ENCODE measurements at regions not wholly inside any gene's neighbourhood (a gene's known extent, or its start where the extent isn't known, plus 50 kb on each side); places are given as distances from the start of the nearest gene placed in this dataset.

DNA sequence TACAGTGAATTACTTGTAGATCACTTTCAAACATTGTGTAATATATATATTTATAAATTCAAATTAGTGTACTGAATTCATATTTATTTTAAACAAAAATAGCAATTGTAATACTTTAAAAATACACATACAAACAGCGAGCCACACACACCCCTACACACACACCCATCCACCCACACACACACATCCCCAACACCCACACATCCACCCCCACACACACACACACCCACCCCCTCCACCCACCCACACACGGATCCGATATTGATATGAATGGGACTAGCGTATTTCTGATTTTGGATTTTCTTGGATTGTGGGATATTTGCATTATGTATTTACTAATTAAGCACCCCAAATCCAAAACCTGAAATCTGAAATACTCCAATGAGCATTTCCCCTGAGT lies 451.2 kb downstream of the PCDH7 start:
- Histone ChIP-seq H3K27ac (ENCODE audit: low read depth, low read length, severe bottlenecking) (no peak overlapping the region), H3K36me3 (ENCODE audit: control insufficient read depth, insufficient read depth, low read length) (no peaks in the 10 kb centered on the region), H3K9me3 (ENCODE audit: control insufficient read depth, low read length) (no peaks in the 10 kb centered on the region), H3K4me3 (ENCODE audit: extremely low read depth, insufficient read depth, low read length, poor library complexity, severe bottlenecking) (no peak overlapping the region), H3K4me1 (ENCODE audit: control insufficient read depth, insufficient read depth, low read length, poor library complexity, severe bottlenecking) (no peaks in the 10 kb centered on the region)
- no CpG with 5 or more reads among the region's 4 CpGs for WGBS, 2 experiments (ENCODE audit: insufficient coverage in 2 of 2)

DNA sequence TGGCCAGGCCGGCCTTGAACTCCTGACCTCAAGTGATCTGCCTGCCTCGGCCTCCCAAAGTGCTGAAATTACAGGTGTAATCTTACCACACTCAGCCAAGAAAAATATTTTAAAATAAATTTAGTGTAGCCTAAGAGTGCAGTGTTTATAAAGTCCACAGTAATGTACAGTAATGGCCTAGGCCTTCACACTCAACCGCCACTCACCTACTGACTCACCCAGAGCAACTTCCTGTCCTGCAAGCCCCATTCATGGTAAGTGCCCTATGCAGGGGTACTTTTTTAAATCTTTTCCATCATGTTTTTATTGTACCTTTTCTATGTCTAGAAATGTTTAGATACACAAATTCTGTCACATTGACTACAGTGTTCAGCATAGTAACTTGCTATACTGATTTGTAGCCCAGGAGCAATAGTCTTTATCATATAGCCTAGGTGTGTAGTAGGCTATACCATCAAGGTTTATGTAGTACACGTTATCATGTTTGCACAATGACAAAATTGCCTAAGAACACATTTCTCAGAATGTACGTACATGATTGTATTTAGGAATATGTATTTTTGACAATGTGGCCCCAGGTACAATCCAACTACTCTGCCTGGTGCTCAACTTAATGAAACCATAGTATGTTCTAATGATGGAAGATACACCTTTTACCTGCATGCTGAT lies 455.2 kb downstream of the PCDH7 start:
- no peaks in the 10 kb centered on the region for H3K9me3 ChIP-seq (ENCODE audit: control insufficient read depth, low read length)
- no peaks in the 10 kb centered on the region for H3K4me1 ChIP-seq (ENCODE audit: control insufficient read depth, insufficient read depth, low read length, poor library complexity, severe bottlenecking)
- H3K36me3 ChIP-seq (ENCODE audit: control insufficient read depth, insufficient read depth, low read length) = no peaks in the 10 kb centered on the region
- no peak overlapping the region for H3K4me3 ChIP-seq (ENCODE audit: extremely low read depth, insufficient read depth, low read length, poor library complexity, severe bottlenecking)
- WGBS, 2 experiments (ENCODE audit: insufficient coverage in 2 of 2) = 100% methylated on average over 2 of the region's 5 CpGs
- no peak overlapping the region for H3K27ac ChIP-seq (ENCODE audit: low read depth, low read length, severe bottlenecking)

DNA sequence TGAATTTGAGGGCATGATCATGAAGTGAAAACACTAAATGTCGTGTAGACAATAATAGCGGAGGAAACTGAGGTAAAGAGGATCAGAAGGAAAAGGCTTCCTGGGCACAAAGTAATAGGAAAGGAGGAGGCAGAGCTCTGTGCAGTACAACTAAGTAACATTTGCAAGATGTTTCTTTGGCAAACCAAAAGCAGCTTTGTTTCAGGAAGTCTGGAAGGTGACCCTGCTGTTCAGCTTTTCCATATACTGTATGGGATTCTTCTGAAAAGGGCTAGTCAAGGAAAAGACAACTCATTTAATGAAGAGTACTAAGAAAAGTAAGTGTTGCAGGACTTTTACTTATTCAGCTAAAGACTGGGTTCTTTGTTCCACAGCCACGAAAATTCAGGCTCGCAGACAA lies 463.1 kb downstream of the PCDH7 start:
- 96 to 100% methylated on average over 4 of the region's 4 CpGs for WGBS, 2 experiments (ENCODE audit: insufficient coverage in 2 of 2)

DNA sequence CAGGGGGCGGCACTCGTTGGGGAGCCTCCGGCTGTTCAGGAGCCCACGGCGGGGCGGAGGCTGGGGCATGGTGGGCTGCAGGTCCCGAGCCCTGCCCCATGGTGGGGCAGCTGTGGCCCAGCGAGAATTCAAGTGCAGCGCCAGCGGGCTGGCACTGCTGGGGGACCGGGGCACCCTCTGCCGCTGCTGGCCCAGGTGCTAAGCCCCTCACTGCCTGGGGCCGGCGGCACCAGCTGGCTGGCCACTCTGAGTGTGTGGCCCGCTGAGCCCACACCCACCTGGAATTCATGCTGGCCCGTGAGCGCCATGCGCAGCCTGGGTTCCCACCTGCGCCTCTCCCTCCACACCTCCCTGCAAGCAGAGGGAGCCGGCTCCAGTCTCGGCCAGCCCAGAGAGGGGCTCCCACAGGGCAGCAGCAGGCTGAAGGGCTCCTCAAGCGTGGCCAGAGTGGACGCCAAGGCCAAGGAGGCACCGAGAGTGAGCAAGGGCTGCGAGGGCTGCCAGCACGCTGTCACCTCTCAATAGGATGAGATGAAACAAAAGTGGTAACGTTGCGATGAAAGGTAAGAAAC lies 464.9 kb downstream of the PCDH7 start:
- Histone ChIP-seq H3K27ac (ENCODE audit: low read depth, low read length, severe bottlenecking) (no peak overlapping the region), H3K4me3 (ENCODE audit: extremely low read depth, insufficient read depth, low read length, poor library complexity, severe bottlenecking) (no peak overlapping the region), H3K36me3 (ENCODE audit: control insufficient read depth, insufficient read depth, low read length) (no peaks in the 10 kb centered on the region), H3K9me3 (ENCODE audit: control insufficient read depth, low read length) (no peaks in the 10 kb centered on the region), H3K4me1 (ENCODE audit: control insufficient read depth, insufficient read depth, low read length, poor library complexity, severe bottlenecking) (no peaks in the 10 kb centered on the region)
- 84 to 87% methylated on average over 14 to 20 of the region's 28 CpGs for WGBS, 2 experiments (ENCODE audit: insufficient coverage in 2 of 2)

More for the DNA sequence above, 463.1 kb downstream of the PCDH7 start:
- no peak overlapping the region for H3K27ac ChIP-seq (ENCODE audit: low read depth, low read length, severe bottlenecking)
- no peaks in the 10 kb centered on the region for H3K9me3 ChIP-seq (ENCODE audit: control insufficient read depth, low read length)
- no peaks in the 10 kb centered on the region for H3K36me3 ChIP-seq (ENCODE audit: control insufficient read depth, insufficient read depth, low read length)
- no peaks in the 10 kb centered on the region for H3K4me1 ChIP-seq (ENCODE audit: control insufficient read depth, insufficient read depth, low read length, poor library complexity, severe bottlenecking)
- H3K4me3 ChIP-seq (ENCODE audit: extremely low read depth, insufficient read depth, low read length, poor library complexity, severe bottlenecking) = no peak overlapping the region

DNA sequence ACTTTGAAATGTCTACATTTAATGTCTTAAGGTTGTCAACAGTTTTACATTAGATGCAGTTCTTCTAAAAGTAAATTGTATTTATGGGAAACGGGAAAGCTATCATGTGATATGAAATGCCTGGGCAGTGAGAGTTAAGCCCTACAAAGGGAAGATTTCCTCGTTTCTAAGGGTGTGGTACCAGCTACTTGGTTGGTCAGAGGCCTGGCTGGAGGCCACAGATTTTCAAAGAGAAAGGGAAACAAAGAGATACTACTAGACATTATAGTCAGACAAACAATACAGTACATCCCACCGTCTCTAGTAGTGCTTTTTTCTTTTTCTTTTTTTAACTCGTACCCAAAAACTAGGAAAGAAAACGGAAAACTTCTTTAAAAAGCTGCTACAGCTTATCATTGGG lies 467.8 kb downstream of the PCDH7 start:
- no peak overlapping the region for H3K4me3 ChIP-seq (ENCODE audit: extremely low read depth, insufficient read depth, low read length, poor library complexity, severe bottlenecking)
- no peaks in the 10 kb centered on the region for H3K36me3 ChIP-seq (ENCODE audit: control insufficient read depth, insufficient read depth, low read length)
- H3K27ac ChIP-seq (ENCODE audit: low read depth, low read length, severe bottlenecking) = no peak overlapping the region
- 74% methylated on average over 2 of the region's 5 CpGs; no CpG with 5 or more reads in 1 of the 2 experiments for WGBS, 2 experiments (ENCODE audit: insufficient coverage in 2 of 2)
- no peaks in the 10 kb centered on the region for H3K9me3 ChIP-seq (ENCODE audit: control insufficient read depth, low read length)
- H3K4me1 ChIP-seq (ENCODE audit: control insufficient read depth, insufficient read depth, low read length, poor library complexity, severe bottlenecking) = no peaks in the 10 kb centered on the region

DNA sequence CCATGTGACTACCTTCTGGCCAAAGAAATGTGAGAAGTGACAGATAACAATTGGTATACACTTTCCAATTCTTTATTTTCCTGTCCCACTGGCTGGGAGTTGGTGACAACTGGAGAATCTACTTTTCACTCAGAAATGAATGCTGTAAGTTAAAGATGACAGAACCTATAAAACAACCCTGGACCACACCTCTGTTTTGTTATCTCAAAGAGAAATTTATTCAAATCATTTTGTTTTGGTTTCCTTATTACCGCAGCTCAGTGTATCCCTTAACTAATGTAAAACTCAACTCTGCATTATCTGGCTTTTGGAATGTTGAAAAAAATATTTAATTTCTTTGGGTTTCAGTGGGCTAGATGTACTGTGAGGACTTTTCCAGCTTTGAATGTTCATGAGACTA lies 469.8 kb downstream of the PCDH7 start:
- Histone ChIP-seq H3K27ac (ENCODE audit: low read depth, low read length, severe bottlenecking) (no peak overlapping the region), H3K4me3 (ENCODE audit: extremely low read depth, insufficient read depth, low read length, poor library complexity, severe bottlenecking) (no peak overlapping the region), H3K36me3 (ENCODE audit: control insufficient read depth, insufficient read depth, low read length) (no peaks in the 10 kb centered on the region), H3K4me1 (ENCODE audit: control insufficient read depth, insufficient read depth, low read length, poor library complexity, severe bottlenecking) (no peaks in the 10 kb centered on the region), H3K9me3 (ENCODE audit: control insufficient read depth, low read length) (no peaks in the 10 kb centered on the region)
- WGBS, 2 experiments (ENCODE audit: insufficient coverage in 2 of 2) = no CpG with 5 or more reads among the region's 1 CpG

DNA sequence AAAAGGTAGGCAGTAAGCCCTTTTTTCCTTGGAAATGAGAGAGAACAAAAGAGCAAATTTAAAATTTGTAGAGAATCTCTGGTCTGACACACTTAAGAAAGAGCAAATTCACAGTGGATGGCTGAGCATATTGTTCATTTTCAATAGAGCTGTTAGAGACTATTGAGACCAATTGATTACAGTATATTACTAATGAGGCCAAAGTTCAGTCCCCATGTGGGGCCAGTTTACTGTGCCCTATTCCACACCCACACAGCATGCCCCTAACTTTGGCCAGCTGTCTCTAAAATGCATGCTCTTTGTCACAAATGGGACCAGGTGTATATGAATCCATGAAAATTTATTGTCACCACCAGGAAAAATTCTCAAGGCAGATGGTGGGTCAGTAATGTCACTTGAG lies 470.5 kb downstream of the PCDH7 start:
- Histone ChIP-seq H3K27ac (ENCODE audit: low read depth, low read length, severe bottlenecking) (no peak overlapping the region), H3K4me1 (ENCODE audit: control insufficient read depth, insufficient read depth, low read length, poor library complexity, severe bottlenecking) (no peaks in the 10 kb centered on the region), H3K9me3 (ENCODE audit: control insufficient read depth, low read length) (no peaks in the 10 kb centered on the region), H3K4me3 (ENCODE audit: extremely low read depth, insufficient read depth, low read length, poor library complexity, severe bottlenecking) (no peak overlapping the region), H3K36me3 (ENCODE audit: control insufficient read depth, insufficient read depth, low read length) (no peaks in the 10 kb centered on the region)

DNA sequence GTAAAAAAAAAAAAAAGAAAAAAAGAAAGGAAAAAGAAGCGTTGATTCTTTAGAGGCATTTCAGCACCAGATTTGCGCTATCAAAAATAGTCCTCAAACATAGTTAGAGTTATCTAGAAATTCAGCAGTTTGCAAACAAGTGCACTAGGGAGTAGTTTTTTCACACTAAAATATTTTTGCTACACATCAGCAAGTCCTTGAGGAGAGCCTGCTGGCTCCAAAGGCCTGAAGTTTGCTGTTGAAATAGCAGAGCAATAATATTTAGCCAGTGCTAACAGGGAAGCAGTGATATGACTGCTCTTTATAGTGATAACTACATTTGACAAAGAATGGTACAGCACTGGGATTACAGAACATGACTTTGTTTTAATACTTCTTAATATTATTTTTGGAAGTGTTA lies 472.2 kb downstream of the PCDH7 start:
- no CpG with 5 or more reads among the region's 2 CpGs for whole genome bisulfite sequencing, 2 experiments (ENCODE audit: insufficient coverage in 2 of 2)

DNA sequence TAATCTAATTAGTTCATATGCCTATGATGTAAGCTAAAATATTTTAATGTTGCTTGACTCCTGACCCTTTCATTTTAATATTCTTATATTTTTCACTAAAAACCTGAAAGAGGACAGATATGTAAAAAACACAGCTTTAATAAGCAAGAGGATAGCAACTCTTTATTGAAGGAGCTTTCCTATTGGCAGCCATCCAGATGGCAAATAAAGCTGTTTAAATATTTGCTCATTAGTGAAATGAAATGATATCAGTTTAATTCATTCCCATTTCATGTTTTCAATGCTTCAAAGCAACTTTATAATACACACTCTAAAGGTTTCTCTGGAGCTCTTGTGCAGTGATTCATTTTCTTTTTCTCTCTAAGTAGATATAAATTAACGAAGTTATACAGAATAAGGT lies 473.4 kb downstream of the PCDH7 start:
- no peaks in the 10 kb centered on the region for H3K9me3 ChIP-seq (ENCODE audit: control insufficient read depth, low read length)
- no peaks in the 10 kb centered on the region for H3K36me3 ChIP-seq (ENCODE audit: control insufficient read depth, insufficient read depth, low read length)
- no peaks in the 10 kb centered on the region for H3K4me1 ChIP-seq (ENCODE audit: control insufficient read depth, insufficient read depth, low read length, poor library complexity, severe bottlenecking)
- no peak overlapping the region for H3K27ac ChIP-seq (ENCODE audit: low read depth, low read length, severe bottlenecking)
- WGBS, 2 experiments (ENCODE audit: insufficient coverage in 2 of 2) = no CpG with 5 or more reads among the region's 1 CpG
- H3K4me3 ChIP-seq (ENCODE audit: extremely low read depth, insufficient read depth, low read length, poor library complexity, severe bottlenecking) = no peak overlapping the region

More for the DNA sequence above, 472.2 kb downstream of the PCDH7 start:
- H3K4me3 ChIP-seq (ENCODE audit: extremely low read depth, insufficient read depth, low read length, poor library complexity, severe bottlenecking) = no peak overlapping the region
- no peaks in the 10 kb centered on the region for H3K36me3 ChIP-seq (ENCODE audit: control insufficient read depth, insufficient read depth, low read length)
- no peaks in the 10 kb centered on the region for H3K4me1 ChIP-seq (ENCODE audit: control insufficient read depth, insufficient read depth, low read length, poor library complexity, severe bottlenecking)
- no peak overlapping the region for H3K27ac ChIP-seq (ENCODE audit: low read depth, low read length, severe bottlenecking)
- no peaks in the 10 kb centered on the region for H3K9me3 ChIP-seq (ENCODE audit: control insufficient read depth, low read length)

DNA sequence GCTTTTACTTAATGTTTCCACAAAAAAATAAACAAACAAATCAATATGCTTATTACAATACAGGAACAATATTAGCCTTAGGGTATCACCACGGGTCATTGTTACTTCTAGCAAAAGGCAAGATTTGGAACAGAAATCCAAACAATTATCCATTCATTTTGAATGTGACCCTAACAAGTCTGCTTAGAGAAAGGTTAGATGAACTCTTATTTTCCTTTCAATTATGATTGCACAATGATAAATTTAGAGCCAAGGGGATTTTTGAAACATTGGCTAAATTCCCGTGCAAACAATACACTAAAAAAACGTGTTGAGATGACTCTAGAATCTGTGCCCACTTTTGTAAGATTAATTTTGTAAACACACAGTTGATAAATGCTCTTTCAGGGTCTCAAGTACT lies 474.7 kb downstream of the PCDH7 start:
- H3K27ac ChIP-seq (ENCODE audit: low read depth, low read length, severe bottlenecking) = no peak overlapping the region
- no peaks in the 10 kb centered on the region for H3K4me1 ChIP-seq (ENCODE audit: control insufficient read depth, insufficient read depth, low read length, poor library complexity, severe bottlenecking)
- H3K4me3 ChIP-seq (ENCODE audit: extremely low read depth, insufficient read depth, low read length, poor library complexity, severe bottlenecking) = no peak overlapping the region
- H3K9me3 ChIP-seq (ENCODE audit: control insufficient read depth, low read length) = peaks cover 9% of the 10 kb centered on the region
- no peaks in the 10 kb centered on the region for H3K36me3 ChIP-seq (ENCODE audit: control insufficient read depth, insufficient read depth, low read length)
- WGBS, 2 experiments (ENCODE audit: insufficient coverage in 2 of 2) = 80% methylated on average over 2 of the region's 3 CpGs; no CpG with 5 or more reads in 1 of the 2 experiments

DNA sequence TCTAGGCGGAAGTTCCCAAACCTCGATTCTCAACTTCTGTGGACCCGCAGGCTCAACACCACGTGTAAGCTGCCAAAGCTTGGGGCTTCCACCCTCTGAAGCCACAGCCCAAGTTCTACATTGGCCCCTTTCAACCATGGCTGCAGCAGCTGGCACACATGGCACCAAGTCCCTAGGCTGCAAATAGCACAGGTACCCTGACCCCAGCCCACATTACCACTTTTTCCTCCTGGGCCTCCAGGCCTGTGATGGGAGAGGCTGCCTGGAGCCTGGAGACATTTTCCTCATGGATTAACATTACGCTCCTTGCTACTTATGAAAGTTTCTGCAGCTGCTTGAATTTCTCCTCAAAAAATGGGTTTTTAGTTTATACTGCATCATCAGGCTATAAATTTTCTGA lies 479.5 kb downstream of the PCDH7 start:
- Histone ChIP-seq H3K4me3 (ENCODE audit: extremely low read depth, insufficient read depth, low read length, poor library complexity, severe bottlenecking) (no peak overlapping the region), H3K9me3 (ENCODE audit: control insufficient read depth, low read length) (peaks cover 10% of the 10 kb centered on the region), H3K36me3 (ENCODE audit: control insufficient read depth, insufficient read depth, low read length) (no peaks in the 10 kb centered on the region), H3K4me1 (ENCODE audit: control insufficient read depth, insufficient read depth, low read length, poor library complexity, severe bottlenecking) (no peaks in the 10 kb centered on the region), H3K27ac (ENCODE audit: low read depth, low read length, severe bottlenecking) (no peak overlapping the region)
- WGBS, 2 experiments (ENCODE audit: insufficient coverage in 2 of 2) = 83 to 98% methylated on average over 5 of the region's 5 CpGs

Data from mesodermal cell (in vitro differentiated cells).